ENCODE measurements at regions not wholly inside any gene's neighbourhood (a gene's known extent, or its start where the extent isn't known, plus 50 kb on each side); places are given as distances from the start of the nearest gene placed in this dataset.
"Not testable (repeated sequence)": the region's sequence is repeated elsewhere in the genome, so short reads cannot be mapped to it uniquely, and the experiment has no call there.

DNA sequence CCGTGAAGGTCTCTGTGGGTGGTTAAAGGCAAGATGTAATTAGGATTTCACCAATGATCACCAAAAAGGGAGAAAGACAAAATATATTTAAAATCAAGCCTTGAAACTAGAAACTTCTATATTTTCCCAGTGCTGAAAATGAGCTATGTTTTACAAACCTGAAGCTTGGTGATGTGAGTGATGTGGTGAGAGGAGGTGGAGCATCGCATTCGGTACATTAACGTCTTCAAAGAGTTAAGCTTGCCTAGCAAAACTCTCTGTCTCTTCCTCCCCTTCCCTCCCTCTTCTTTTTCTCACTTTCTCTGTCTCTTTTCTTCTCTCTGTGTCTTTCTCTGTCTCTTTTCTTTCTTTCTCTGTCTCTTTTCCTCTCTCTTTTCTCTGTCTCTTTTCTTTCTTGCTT lies 347.3 kb upstream of the IRX2 start:
- DNase-seq, result no peak

DNA sequence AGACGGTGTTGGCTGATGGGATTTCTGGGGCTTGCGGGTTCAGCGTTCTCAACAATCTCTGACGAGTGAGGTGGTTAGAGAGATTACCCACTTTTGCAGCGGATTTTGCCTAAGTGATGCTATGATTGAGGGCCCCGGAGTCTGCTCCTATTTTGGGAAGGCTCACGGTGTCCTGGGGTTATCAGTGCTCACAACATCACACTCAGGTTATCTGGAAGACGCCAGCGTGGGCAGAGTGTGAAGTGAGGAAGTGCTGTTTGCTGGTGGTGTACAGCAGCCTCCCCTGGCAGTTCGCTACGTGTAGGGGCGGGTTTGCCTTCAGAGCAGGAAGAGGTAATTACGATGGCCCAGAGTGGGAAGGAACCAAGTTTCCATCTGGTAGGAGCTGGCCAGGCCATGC lies 341.2 kb upstream of the IRX2 start:
- no peak for DNase-seq

DNA sequence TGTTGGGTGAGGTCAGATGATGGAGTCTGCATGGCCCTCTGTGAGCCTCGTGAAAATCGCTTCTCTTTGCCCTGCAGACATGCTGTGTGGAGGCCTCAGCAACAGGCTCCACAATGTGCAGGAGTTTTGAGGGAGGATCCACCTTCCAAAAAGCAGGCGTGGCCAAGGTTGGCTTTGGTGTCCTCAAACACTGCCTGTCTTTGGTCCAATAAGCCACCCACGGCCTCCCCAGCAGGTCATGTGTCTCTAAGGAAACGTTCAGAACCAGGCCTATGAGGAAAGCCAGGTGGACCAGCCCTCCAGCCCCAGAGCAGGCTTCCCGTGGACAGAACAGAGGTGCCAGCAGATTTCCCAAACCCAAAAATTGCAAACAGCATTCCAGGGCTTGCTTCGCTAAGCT lies 340.7 kb upstream of the IRX2 start:
- no peak for DNase-seq

DNA sequence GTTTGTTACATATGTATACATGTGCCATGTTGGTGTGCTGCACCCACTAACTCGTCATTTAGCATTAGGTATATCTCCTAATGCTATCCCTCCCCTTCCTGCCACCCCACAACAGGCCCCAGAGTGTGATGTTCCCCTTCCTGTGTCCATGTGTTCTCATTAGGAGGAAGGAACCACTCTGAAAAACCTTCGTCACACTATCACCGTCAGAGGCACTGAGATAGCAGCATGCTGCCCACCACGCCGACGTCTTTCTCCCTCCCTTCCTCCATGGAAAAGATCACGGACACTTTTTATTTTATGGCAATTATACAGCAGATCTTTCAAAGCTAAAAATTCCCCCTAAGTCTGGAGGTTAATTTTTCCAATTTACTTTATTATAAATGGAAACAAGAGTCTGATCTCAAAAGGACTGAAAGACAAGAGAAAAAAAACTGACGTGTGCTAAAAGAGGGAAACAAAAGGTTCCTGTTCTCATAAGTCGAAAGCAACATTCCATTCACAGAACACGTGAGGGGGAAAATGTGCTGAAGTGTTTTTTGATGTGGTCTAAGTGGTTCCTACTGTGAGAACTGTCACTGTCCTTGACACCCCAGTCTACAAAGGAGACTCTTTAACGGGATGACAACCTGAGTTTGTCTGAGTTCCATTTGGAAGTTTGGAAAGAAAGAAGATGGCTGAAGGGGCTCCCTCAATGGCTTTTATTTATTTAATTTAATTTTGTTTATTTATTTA lies 339.7 kb upstream of the IRX2 start:
- DNase-seq, result no peak

DNA sequence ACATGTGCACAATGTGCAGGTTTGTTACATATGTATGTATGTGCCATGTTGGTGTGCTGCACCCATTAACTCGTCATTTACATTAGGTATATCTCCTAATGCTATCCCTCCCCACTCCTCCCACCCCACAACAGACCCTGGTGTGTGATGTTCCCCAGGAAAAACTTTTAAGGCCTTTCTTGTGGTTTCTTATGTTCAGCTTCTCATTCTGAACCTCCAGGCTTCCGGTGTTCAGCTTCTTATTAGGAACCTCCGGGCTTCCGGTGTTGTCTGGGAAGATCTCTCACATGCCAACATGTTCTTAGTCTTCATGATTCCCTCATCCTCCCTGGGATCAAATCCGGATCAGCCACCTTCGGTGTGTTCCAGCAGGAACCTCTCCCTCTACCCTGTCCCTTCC lies 338.8 kb upstream of the IRX2 start:
- DNase-seq, result not testable (repeated sequence)

DNA sequence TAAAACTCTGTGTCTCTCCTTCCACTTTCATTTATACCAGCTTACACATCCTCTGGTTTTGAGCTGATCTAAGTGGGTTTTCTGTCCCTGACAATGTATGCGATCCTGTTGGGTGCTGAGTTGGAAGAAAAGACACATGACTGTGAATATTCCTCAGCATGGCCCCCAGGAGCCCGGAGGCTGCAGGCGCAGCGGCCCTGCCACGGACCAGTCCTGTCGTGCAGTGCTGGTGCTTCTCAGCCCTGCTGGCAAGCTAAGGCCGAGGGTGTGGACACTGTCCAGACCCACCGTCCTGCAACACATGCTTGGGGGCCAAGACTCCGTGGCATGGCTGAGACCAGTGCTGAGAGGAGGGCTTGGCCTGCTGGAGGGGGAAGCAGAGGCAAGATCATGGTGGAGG lies 328.9 kb upstream of the IRX2 start:
- DNase-seq, result no peak

DNA sequence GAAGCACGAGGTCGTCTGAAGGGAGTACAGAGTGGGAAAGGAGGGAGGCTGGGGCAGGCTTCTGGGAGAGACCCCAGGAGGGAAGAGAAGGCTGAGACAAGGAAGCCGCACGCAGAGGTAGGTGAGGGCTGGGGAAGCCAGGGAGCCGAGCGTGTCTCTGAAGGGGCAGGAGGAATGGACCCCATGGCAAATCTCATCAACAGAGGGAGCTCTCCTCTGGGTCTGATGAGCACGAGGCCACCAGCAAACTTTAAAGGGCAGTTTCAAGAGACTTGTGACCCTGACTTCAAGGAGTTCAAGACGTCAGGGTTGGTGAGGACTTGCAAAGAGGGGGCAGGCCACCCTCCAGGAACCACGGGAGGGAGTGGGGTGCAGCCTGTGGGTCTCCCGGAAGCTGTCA lies 326.2 kb upstream of the IRX2 start:
- DNase-seq, result no peak

DNA sequence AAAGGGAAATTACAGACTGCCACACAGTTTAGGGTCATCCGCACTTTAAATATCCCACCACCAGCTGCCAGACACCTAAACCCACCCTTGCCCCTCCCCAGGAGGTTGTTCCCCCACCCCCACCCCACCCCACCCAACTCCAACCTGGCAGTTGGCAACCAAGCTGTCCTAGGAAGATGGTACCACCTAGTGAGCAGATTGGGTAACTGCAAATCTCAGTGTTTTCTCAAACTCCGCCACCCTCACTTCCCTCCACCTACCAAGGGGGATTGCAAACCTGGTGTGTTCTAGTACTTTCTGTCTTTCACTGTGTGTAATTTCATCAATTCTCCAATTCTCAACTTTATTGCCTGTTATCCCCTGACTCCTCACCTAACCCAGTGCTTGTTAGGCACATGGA lies 323.8 kb upstream of the IRX2 start:
- DNase-seq, result no peak

DNA sequence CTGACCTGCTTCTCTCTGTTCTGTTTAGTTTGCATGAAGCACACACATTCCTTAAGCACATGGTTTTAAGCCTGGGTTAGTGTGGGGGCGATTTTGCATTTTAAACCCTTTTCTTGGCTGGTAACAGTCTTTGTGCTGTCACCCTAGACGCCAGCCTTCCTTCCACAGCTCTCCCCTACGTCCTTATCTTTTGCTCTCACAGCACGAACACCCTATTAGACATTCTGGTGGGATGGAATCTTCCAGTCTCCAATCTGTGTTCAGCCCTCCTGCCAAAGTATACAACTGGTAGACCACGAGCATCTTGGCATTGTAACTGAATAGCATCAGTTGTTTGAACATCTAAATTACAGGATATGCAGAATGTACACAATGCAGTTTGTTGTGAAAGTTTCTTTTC lies 316.9 kb upstream of the IRX2 start:
- no peak for DNase-seq

DNA sequence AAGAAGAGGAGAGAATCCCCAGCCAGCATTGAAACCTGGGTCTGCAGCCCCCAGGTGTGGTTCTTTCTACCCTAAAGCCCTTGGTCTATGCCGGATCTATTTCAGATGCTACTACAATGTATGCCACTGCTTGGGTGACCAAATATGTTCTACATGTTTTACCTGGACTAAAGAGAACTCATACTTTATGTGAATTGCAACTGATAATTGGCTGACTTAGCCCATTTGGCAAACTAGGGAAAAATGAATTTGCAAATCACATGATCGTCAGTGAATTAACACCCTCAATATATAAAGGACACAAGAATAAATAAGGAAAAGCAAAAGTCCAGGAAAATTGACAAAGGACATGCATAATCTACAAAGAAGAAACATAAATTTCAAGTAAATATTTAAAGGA lies 308.8 kb upstream of the IRX2 start:
- no peak for DNase-seq

DNA sequence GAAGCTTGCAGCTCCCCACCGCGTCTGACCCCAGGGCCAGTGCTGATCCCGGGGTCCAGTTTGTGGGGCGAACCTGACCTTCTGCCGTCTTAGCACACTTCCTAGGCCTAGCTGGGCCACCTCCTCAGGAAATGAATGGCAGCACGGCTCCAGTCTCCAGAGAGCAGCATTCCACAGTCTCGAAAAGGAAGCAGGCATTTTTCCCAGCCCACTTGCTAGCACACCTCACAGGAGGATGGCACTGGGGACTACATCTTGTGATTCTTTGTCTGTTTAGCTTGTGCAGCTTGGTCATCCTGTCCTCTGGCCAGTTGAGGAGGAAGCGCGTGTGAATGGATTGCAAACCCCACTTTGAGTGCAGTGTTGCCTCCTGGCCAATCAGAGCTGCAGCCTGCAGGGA lies 308.0 kb upstream of the IRX2 start:
- DNase-seq, result no peak

DNA sequence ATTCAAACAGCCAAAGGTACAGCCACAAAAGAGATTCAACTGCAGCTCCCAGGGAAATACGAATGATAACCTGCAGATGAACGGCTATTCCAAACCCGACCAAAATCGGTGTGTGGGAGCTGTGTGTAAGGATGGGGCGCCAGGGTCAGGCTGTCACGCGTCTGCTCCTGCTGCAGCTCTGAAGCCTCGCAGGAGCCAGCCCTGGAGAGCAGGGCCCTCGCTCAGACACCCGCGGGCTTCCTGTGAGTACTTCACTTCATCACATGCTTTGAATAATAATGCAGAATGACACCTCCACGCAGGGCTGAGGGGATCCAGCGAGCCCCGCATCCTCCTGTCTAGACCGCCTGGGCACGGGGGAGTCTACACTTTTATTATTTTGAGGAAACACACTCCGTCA lies 307.5 kb upstream of the IRX2 start:
- DNase-seq, result no peak

DNA sequence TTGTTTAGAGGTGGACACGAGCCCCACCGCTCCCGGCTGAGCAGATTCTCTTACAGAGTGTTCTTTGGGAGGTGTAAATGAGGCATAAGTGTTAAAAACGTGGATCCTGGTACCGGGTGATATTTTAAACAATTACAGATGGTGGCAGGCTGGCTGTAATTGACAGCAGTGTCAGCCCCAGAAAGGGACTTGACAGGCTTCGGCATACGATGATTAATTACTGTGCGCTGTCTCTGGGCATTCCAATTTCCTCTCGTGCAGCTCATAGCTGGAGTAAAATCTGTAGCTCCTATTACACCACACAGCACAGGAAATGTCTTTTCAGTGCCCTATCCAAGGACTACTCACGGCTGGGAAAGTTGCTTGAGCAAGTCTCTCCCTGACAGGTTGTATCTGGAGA lies 305.4 kb upstream of the IRX2 start:
- DNase-seq, result no peak

DNA sequence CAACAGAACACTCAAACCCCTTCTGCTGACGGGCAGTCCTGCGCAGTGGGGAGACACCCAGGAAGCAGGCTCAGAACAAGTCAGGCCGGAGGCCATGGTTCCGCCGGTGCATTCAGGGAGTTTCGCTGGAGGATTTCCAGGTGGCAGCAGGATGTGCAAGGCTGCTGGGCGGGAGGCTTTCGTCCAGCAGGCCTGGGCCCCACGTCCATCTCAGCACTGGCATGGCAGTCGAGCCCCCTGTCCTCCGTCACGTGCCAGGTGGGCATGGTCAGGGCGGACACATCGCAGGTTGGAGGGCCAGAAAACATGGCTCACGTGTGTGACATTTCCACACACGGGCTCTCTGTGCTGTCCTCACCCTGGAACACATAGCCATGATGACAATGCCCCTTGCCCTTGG lies 299.9 kb upstream of the IRX2 start:
- DNase-seq, result no peak

DNA sequence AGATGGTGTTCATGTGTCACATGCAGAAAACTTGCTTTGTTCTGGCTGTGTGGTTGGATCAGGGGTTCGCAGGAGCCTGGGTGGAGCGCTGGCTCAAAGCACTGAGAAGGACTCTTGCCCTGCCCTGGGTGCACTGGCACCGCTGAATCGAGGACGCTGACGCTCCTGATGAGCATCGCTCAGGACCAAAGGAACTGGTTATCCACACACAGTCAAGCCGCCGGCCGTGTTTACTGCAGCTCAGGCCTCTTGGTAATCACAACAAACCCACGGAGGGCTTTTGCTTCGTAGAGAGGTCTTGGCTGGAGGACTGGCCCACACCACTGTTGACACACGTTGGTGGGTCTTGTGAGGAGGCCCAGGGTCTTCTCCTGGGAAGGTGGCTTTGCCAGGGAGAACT lies 299.4 kb upstream of the IRX2 start:
- DNase-seq, result no peak

DNA sequence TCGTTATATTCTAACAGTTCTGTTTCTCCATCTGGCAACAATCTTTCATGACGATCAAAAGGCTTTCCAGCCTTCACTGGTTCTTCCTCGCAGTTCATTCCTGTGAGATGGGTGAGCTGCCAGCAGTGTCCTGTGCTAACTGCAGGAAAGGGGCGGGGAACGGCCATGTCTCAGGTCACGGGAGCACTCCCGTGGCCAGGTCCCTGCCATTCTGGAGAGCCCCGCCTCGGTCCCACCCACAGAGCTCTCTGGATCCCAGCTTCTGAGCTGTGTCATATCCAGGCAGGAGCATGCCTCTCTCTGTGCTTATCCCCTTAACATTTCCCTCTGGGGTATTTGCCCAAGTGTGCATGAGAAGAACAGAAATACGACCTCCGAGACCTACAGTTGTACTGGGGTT lies 297.8 kb upstream of the IRX2 start:
- DNase-seq, result no peak

DNA sequence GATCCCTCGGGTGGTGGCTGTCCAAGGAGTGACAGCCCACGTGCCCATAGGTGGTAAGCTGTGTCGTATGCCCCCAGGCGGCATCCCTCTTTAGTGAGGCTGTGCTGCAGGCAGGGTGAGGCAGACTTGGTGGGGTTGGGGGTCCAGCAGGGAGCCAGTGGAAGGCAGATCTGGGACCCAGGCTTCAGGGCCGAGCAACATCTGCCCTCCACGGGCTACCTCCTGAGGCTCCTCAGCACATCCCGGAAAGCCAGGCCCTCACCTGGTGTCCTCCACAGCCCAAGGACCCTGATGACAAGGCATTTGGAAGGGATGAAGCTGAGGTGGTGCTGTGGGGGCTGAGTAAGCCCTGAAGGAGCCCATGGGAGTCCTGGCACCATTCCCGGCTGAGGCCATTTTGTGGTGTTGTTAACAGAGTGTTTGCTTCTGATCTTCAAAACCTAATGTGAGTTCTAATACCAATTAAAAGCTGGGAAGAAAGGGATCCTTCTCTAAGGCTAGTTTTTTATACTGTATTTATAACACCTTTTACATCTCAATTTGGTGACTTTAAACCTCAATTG lies 295.8 kb upstream of the IRX2 start:
- no peak for DNase-seq

DNA sequence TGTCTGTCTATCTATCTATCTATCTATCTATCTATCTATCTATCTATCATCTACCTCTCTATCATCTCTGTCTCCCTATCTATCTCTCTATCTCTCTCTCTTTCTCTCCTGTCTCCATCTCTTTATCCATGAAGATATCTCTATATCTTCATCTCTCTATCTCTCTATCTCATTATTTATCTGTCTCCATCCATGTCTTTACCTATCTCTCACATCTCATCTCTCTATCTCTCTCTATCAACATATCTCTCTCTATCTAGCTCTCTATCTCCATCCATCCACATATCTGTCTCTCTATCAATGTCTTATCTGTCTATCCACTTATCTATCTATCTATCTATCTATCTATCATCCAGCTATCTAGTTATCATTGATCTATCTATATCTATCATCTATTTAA lies 292.1 kb upstream of the IRX2 start:
- DNase-seq, result no peak

DNA sequence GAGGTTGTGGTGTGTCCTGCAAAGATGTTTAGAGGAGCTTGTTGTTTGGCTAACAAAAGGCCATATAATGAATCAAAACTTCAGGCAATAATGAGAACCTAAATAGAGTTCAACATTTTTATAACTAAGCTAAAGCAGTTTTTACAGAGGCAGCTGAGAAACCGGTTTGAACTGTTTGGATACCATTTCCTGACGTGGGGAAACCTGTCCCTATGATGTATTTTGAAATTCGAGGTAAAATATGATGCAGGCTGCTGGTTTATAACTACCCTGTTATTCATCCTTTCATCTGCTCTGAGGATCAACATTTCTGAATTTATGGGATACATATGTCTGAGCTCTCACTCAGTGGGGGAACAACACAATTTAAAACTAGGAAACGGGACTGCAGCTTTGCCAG lies 289.5 kb upstream of the IRX2 start:
- no peak for DNase-seq

DNA sequence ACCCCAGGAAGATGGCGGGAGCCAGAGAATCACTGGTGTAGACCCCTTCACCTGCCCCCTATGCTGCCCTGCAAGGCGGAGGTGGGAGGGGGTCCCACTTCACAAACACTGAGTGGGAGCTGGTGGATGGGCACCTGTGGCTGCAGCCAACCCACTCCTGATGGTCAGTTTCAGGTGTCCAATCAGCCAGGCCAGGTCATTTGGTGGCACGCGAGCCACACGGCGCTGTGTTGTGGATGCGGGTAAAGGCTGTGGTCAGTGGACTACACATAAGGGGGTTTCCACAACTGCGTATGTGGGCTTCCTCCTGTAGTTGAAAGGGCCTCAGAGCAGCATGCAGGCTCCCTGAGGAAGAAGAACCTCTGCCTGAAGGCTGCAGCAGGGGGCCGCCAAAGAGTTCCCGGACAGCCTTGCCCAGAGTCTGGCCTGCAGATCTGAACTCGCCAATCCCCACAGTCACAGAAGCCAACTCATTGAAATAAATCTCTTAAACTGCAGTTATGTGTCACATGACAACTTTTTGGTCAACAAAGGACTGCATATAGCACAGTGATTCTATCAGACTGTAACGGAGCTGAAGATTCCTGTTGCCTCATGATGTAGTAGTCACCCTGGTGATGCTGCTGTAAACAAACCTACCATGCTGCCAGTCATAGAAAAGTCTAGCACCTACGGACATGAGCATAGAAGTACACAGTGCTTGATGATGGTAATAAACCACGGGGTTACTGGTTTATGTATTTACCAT lies 284.7 kb upstream of the IRX2 start:
- DNase-seq, result no peak

DNA sequence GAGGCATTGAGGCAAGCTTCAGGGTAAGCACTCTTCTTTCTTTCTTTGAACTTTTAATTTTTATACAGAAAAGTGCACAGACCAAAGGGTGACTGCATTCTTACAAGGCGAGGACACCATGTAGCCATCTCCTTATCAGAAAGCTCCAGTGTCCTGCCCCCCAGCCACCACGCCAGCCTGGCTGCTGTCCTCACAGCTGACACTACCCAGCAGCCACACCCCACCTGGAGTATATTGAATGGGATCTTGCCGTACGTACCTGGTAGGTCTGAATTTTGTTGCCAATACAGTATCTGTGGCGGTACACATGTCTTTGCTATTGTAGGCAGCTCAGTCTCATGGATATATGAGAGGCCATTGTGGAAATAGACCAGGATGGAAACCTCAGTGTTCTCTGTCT lies 284.0 kb upstream of the IRX2 start:
- DNase-seq, result no peak

DNA sequence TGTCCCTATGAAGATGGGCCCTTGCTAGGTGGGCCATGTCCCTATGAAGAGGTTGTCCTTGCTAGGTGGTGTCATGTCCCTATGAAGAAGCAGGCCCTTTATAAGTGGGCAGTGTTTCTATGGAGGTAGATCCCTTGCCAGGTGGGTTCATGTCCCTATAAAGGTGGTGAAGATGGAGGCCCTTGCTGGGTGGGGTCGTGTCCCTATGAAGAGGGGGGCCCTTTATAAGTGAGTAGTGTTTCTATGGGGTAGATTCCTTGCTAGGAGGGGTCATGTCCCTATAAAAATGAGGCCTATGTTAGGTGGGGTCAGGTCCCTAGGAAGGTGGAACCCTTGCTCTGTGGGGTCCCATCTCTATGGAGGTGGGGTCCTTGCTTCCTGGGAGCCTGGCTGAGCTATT lies 283.4 kb upstream of the IRX2 start:
- no peak for DNase-seq

DNA sequence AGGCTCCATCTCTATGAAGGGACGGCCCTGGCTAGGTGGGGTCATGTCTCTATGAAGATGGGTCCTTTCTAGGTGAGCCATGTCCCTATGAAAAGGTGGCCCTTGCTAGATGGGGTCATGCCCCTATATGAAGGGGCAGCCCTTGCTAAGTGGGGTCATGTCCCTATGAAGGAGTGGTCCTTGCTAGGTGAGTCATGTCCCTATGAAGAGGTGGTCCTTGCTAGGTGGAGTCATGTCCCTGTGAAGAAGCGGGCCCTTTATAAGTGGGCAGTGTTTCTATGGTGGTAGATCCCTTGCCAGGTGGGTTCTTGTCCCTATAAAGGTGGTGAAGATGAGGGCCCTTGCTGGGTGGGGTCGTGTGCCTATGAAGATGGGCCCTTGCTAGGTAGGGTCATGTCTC lies 283.0 kb upstream of the IRX2 start:
- no peak for DNase-seq

DNA sequence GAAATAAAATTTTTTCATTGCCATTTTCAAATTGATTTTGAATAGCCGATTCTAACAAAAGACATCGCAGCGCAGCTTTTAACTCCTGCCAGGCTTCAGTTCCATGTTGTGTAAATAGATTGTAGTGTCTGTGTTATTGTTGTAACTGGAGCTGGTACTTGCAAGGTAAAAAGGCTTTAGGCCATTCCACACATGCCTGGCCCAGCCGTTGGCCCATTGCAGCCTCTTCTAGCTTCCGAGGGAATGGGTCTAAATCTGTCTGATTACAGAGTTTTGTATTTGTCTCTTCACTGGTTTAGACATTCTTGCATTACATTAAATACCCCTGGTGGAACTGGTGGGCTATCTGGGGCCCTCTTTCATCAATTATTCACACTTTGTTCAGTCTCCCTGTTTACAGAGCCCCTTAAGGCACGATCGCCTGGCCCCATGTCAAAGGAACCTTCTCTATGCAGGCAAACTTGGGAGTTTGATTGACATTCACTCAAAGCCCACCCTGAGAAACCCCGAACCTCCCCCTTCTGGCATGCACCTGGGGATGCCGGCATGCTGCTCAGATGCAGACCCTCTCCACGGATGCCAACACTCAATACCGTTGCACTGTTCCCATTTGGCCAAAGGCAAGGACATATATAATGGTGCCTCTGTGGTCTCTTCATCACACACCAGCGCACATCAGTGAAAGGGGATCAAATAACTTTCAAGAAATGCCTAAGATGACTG lies 281.7 kb upstream of the IRX2 start:
- no peak for DNase-seq
